HG03575 (cell line): ENCODE measurements at regions not wholly inside any gene's neighbourhood (a gene's known extent, or its start where the extent isn't known, plus 50 kb on each side); places are given as distances from the start of the nearest gene placed in this dataset.
"Not testable (repeated sequence)": the region's sequence is repeated elsewhere in the genome, so short reads cannot be mapped to it uniquely, and the experiment has no call there.

Experiments used
- ATAC-seq: cut with Tn5 transposase; IDR thresholded peaks from one replicate; pipeline ENCODE4 v1.9.1; 2021; ENCODE audit not compliant: unreplicated experiment, insufficient number of reproducible peaks, low FRiP score; ENCODE audit errors: extremely low read depth

- ATAC-seq: no peak
Observed at GRCh38 chr2:104904889-104905288, 51.0 kb downstream of the POU3F3 start.

- ATAC-seq: no peak
Observed at GRCh38 chr2:104909317-104909716, 55.4 kb downstream of the POU3F3 start.

- no peak for ATAC-seq
Observed at GRCh38 chr2:104914509-104914908, 60.6 kb downstream of the POU3F3 start.

GRCh38 chr2:104915107-104915793, 61.3 kb downstream of the POU3F3 start:
- ATAC-seq: no peak

- no peak for ATAC-seq
Observed at GRCh38 chr2:104919127-104919526, 65.2 kb downstream of the POU3F3 start.

- ATAC-seq: no peak
Observed at GRCh38 chr2:104923665-104924064, 69.8 kb downstream of the POU3F3 start.

- no peak for ATAC-seq
Observed at GRCh38 chr2:104929663-104930062, 75.7 kb downstream of the POU3F3 start.

- ATAC-seq: no peak
Observed at GRCh38 chr2:104930732-104931131, 76.8 kb downstream of the POU3F3 start.

- no peak for ATAC-seq
Observed at GRCh38 chr2:104932243-104932642, 78.3 kb downstream of the POU3F3 start.

- ATAC-seq: no peak
Observed at GRCh38 chr2:104933151-104933917, 79.4 kb downstream of the POU3F3 start.

GRCh38 chr2:104936527-104936926, 82.6 kb downstream of the POU3F3 start:
- no peak for ATAC-seq

GRCh38 chr2:104938231-104938941, 84.5 kb downstream of the POU3F3 start:
- ATAC-seq: peak; percentile 92

GRCh38 chr2:104939570-104940217, 85.8 kb downstream of the POU3F3 start:
- no peak for ATAC-seq

- ATAC-seq: no peak
Observed at GRCh38 chr2:104944495-104944894, 90.6 kb downstream of the POU3F3 start.

- ATAC-seq: no peak
Observed at GRCh38 chr2:104945121-104945520, 91.2 kb downstream of the POU3F3 start.

- ATAC-seq: no peak
Observed at GRCh38 chr2:104945866-104946265, 92.0 kb downstream of the POU3F3 start.

GRCh38 chr2:104947456-104947855, 90.4 kb upstream of the MRPS9 start:
- ATAC-seq: not testable (repeated sequence)

GRCh38 chr2:104952976-104953375, 84.9 kb upstream of the MRPS9 start:
- ATAC-seq: no peak

- ATAC-seq: no peak
Observed at GRCh38 chr2:104965900-104966299, 72.0 kb upstream of the MRPS9 start.
